ENCODE measurements at regions not wholly inside any gene's neighbourhood (a gene's known extent, or its start where the extent isn't known, plus 50 kb on each side); places are given as distances from the start of the nearest gene placed in this dataset.

DNA sequence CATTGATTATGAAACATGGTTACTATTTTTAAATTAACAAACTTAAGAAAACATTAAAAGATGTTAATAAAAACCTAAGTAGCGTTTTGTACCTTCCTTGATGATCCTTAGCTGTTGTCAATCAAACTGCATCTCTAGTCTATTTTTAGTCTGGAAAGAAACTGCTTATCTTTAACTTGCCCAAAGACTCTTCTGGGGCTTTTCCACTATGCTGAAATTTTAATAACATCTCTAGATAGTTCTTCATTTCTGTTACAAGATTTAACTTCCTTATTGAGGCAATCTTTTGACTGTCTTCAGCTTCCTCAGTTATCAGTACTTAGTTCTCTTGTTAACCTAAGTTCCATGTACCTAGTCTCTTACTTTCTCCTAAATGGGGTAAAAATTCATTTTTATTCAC is 135.9 kb upstream of the HMCN1 start:
- H3K27me3 ChIP-seq, result no peaks in the 10 kb centered on the region
- H3K27ac ChIP-seq, result peak overlapping the region; percentile 69
- H3K4me3 ChIP-seq (ENCODE audit: low read depth in 1 of 2, low read length in 1 of 2), result no peak overlapping the region
- H3K36me3 ChIP-seq, result no peaks in the 10 kb centered on the region
- H3K9me3 ChIP-seq, result no peaks in the 10 kb centered on the region
- TF ChIP-seq, protein P1, sequence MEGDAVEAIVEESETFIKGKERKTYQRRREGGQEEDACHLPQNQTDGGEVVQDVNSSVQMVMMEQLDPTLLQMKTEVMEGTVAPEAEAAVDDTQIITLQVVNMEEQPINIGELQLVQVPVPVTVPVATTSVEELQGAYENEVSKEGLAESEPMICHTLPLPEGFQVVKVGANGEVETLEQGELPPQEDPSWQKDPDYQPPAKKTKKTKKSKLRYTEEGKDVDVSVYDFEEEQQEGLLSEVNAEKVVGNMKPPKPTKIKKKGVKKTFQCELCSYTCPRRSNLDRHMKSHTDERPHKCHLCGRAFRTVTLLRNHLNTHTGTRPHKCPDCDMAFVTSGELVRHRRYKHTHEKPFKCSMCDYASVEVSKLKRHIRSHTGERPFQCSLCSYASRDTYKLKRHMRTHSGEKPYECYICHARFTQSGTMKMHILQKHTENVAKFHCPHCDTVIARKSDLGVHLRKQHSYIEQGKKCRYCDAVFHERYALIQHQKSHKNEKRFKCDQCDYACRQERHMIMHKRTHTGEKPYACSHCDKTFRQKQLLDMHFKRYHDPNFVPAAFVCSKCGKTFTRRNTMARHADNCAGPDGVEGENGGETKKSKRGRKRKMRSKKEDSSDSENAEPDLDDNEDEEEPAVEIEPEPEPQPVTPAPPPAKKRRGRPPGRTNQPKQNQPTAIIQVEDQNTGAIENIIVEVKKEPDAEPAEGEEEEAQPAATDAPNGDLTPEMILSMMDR (IDR thresholded peaks at IDR 0.05), result no peak
- peaks cover 33 to 49% of the 10 kb centered on the region in 2 experiments for H3K4me1 ChIP-seq (ENCODE audit: control insufficient read depth in 1 of 2, insufficient read depth in 1 of 2, low read depth in 1 of 2, low read length in 1 of 2)

DNA sequence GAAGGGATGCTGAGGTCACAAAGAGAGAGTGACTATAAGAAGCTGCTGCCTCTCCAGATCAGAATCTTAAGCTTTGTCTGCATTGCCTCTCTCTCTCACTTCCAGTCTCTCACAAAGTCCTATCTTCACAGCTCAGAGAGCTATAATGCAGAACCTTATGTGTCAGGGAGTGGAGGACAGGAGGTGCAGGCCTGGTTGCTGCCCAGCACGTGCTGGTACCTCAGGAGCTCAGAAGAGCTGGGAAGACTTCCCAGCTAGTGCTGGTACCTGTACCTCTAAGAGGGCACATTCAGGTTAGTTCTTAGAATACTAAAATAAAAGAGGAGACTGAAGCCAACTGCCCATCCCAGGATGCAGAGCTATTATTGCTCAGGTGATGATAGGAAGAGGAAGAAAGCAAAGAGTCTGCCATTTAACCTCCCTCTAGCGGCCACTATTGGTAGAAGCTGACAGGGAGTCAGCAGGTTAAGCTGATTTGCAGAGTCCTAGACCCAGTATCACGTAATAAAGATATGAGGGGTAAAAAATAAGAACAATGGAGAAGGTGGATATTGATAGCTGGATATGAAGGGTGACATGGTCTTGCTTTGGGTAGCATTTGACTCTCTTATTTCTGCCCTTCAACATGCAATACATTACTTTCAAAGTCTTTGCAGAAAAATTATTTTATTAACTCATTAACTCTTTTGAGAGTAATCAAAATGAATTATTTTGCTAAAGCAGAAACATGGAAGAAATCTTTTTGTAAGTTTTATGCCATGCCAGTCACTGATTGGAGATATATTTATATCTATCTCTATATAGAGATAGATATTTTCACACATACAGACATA is 138.1 kb upstream of the HMCN1 start:
- TF ChIP-seq, protein P1 (IDR thresholded peaks at IDR 0.05), result peak; percentile 60
- peaks cover 33 to 49% of the 10 kb centered on the region in 2 experiments for H3K4me1 ChIP-seq (ENCODE audit: control insufficient read depth in 1 of 2, insufficient read depth in 1 of 2, low read depth in 1 of 2, low read length in 1 of 2)
- no peaks in the 10 kb centered on the region for H3K27me3 ChIP-seq
- no peaks in the 10 kb centered on the region for H3K36me3 ChIP-seq
- H3K4me3 ChIP-seq (ENCODE audit: low read depth in 1 of 2, low read length in 1 of 2), result no peak overlapping the region
- H3K27ac ChIP-seq, result peak overlapping the region; percentile 60
- no peaks in the 10 kb centered on the region for H3K9me3 ChIP-seq

DNA sequence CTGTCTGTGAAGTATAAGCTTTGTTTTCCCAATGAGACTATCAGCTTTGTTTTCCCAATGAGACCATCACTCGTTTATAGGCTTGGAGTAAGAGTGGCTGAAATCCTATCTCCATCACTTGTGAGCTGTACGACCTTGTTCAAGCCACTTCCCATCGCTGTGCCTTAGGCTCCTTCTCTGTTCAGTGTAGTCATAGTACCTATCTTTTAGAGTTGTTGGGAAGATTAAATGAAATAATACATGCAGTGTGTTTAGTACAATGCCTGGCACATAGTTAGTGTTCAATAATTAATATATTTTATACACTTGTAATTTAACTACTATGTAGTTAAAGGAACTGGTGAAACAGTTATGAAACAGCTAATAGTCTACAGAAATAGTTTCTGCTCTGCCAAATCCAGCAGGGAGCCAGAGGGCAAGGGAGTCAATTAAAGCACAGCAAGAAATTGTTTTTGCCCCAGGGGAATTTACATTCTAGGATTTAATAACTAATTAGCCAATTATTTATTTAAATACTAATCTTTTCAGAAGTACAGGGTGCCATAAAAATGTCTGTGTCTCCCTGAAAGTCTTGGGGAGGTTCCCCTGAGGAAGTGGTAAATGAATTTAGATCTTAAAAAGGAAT is 139.3 kb upstream of the HMCN1 start:
- H3K4me1 ChIP-seq (ENCODE audit: control insufficient read depth in 1 of 2, insufficient read depth in 1 of 2, low read depth in 1 of 2, low read length in 1 of 2), result peaks cover 33 to 49% of the 10 kb centered on the region in 2 experiments
- TF ChIP-seq, protein P1 (IDR thresholded peaks at IDR 0.05), result no peak
- no peak overlapping the region for H3K4me3 ChIP-seq (ENCODE audit: low read depth in 1 of 2, low read length in 1 of 2)
- no peaks in the 10 kb centered on the region for H3K36me3 ChIP-seq
- H3K27ac ChIP-seq, result peak overlapping the region; percentile 60
- H3K27me3 ChIP-seq, result no peaks in the 10 kb centered on the region
- no peaks in the 10 kb centered on the region for H3K9me3 ChIP-seq

DNA sequence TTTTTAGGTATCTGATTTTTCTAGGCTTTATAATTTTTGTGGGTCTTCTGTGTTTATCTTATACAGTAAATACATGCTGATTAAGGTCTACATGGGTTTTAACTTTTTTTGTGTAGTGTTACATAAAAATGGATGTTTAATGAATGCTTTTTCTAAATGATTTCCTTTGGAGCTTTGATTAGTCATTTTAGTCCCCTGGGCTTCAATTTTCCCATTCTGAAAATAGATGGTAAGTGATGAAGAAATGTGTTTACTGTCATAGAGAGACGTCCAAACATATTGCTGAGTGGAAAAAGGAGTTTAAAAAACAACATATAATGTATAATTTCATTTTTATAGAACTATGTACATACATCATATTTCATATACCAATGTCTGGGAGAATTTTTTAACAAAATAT is 140.9 kb upstream of the HMCN1 start:
- TF ChIP-seq, protein P1 (IDR thresholded peaks at IDR 0.05), result no peak
- H3K9me3 ChIP-seq, result no peaks in the 10 kb centered on the region
- H3K4me1 ChIP-seq (ENCODE audit: control insufficient read depth in 1 of 2, insufficient read depth in 1 of 2, low read depth in 1 of 2, low read length in 1 of 2), result peaks cover 21 to 36% of the 10 kb centered on the region in 2 experiments
- H3K27ac ChIP-seq, result no peak overlapping the region
- no peaks in the 10 kb centered on the region for H3K27me3 ChIP-seq
- no peak overlapping the region for H3K4me3 ChIP-seq (ENCODE audit: low read depth in 1 of 2, low read length in 1 of 2)
- H3K36me3 ChIP-seq, result no peaks in the 10 kb centered on the region

DNA sequence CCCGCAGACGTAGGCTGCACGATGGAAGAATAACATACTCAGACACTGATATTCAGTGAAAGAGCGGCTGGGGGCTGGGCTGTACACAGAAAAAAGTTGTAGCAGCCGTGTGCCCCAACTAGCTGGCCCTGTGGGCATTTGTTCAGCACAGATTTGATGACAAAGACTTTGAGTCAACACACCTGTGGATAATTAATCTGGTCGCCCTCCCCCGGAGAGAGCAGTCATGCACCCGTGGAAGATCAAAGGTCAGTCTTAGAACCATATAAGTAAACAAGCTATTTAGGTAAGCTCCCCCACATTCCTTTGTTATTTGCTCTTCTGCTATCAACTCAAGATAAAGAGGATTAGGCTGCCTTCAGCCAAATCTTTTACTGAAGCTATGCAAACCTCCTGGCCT is 148.4 kb upstream of the HMCN1 start:
- H3K9me3 ChIP-seq, result no peaks in the 10 kb centered on the region
- TF ChIP-seq, protein P1 (IDR thresholded peaks at IDR 0.05), result no peak
- H3K4me1 ChIP-seq (ENCODE audit: control insufficient read depth in 1 of 2, insufficient read depth in 1 of 2, low read depth in 1 of 2, low read length in 1 of 2), result no peaks in the 10 kb centered on the region
- no peaks in the 10 kb centered on the region for H3K36me3 ChIP-seq
- H3K27me3 ChIP-seq, result no peaks in the 10 kb centered on the region
- no peak overlapping the region for H3K27ac ChIP-seq
- H3K4me3 ChIP-seq (ENCODE audit: low read depth in 1 of 2, low read length in 1 of 2), result no peak overlapping the region
